ENCODE measurements at regions not wholly inside any gene's neighbourhood (a gene's known extent, or its start where the extent isn't known, plus 50 kb on each side); places are given as distances from the start of the nearest gene placed in this dataset.
"Not testable (repeated sequence)": the region's sequence is repeated elsewhere in the genome, so short reads cannot be mapped to it uniquely, and the experiment has no call there.

DNA sequence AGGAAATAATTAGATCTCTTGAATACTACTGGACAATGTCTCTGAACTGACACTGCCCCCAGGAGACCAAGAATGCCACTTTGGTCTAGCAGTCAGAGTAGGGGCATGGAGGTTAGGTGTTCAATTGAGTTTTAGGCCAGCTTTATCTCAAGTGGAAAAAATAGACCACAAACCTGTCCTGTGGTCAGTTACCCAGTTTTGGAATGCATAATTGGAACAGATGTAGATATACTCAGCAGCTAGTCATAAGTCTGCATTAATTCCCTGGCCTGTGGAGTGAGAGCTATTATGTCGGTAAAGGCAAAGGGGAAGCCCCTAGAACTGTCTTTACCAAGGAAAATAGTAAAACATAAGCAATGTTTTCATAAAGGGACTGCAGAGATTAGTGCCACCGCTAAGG is 587.7 kb downstream of the GLUD2 start:
- no peak for FAIRE-seq
- DNase-seq (ENCODE audit: insufficient read length, low spot score) = no peak

DNA sequence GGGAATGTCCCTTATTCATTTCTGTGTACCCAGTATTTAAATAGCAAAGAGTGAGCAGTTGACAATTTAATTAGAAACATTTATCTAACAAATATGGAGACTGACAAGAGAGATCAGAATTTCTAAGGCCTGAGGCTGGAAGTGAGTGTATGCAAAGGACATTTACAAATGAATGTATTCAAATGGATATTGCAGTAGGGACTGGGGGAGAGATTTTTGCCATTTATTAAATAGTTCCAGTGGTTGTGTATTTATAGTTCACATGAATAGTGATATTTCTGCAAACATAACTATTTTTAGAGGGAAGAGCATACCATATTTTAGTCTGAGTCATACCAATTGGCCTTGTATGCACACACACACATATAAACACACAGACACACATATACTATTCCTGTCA is 592.4 kb downstream of the GLUD2 start:
- no peak for DNase-seq (ENCODE audit: insufficient read length, low spot score)

DNA sequence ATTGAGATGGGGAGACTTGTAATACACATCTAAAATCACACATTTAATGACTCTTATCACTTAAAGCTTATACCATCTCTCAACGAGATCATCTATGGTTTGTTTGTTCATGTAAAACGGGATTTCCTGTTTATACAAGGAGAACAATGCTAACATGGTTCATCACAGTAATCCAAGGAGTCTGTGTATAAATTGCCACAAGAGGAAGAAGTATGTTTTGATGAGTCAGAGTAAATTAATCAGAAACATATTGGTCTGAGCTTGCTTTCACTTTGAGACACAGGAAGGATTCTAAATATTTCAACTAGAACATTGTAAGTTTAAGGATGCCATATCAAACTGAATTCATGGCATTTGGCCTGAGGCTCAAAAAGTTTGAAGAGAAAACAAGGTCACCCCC is 594.1 kb downstream of the GLUD2 start:
- no peak for FAIRE-seq
- DNase-seq (ENCODE audit: insufficient read length, low spot score) = no peak

More for the DNA sequence above, 592.4 kb downstream of the GLUD2 start:
- no peak for FAIRE-seq

DNA sequence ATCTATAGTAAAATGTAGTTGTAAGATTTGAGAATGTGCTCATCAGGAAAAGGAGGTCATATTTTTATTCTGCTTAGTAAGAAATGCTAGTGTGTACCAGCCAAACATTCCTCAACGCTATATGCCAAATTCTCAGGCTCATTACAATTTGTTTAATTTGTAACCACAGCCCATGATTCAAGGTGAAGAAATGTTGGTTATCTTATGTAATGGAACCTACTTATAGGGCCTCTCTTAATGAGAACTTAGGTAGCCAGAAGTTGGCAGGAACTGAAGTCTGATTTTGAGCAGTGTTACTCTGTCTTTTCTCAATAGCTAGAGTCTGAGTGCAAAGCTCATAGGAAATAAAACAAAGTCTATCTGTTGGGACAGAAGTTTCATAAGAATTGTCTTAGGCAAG is 595.0 kb downstream of the GLUD2 start:
- DNase-seq (ENCODE audit: insufficient read length, low spot score) (no peak), FAIRE-seq (no peak)

DNA sequence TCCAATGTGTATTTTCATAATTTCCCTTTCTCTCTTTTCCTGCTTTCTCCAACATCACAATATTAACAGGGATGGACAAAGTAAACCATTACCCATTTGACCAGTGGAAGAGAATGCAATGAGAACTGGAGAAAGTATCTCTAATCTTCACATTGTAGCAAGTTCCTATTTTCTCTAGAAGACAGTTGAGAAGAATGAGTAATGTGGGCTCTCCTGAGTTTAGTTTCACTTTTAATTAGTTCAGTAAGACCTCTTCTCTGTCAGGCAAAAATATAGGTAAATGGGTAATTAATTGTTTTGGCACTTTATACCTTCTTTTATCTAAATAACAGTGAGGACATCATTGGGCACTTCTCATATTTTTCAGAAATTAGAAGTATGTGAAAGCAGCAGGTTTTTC is 602.0 kb downstream of the GLUD2 start:
- DNase-seq (ENCODE audit: insufficient read length, low spot score) (no peak), FAIRE-seq (no peak)

DNA sequence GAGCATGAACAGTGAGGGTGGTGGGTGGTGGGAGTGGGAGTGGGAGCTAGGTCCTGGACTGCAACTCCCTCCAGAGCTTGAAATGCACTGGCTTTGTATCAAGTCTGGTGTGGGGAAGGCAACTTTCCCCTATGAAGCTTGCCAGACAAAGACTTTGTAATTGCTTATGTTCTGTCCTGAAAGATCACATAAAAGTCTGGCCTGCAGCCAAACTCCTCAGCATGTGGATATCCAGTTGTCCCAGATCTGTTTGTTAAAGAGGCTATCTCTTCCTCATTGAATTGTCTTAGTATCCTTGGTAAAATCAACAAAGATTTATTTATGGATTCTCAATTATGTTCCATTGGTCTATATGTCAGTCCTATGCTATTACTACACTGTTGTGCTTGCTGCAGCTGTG is 607.9 kb downstream of the GLUD2 start:
- no peak for DNase-seq (ENCODE audit: insufficient read length, low spot score)
- FAIRE-seq = no peak

DNA sequence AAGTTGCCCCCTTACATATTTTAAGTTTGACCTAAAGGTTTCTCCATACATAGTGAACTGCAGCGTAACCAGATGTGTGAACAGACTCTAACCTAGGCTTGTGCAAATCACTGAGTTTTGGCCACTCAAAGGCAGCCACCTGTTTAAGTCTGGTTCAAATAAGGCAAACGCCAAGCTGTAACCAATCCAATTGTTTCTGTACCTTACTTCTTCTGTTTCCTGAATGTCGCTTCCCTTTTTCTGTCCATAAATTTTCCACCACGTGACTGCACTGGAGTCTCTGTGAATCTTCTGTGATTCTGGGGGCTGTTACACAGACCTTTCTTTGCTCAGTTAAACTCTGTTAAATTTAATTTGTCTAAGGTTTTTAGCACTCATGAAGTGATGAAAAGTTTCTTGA is 618.8 kb downstream of the GLUD2 start:
- DNase-seq (ENCODE audit: insufficient read length, low spot score) (no peak), FAIRE-seq (no peak)

DNA sequence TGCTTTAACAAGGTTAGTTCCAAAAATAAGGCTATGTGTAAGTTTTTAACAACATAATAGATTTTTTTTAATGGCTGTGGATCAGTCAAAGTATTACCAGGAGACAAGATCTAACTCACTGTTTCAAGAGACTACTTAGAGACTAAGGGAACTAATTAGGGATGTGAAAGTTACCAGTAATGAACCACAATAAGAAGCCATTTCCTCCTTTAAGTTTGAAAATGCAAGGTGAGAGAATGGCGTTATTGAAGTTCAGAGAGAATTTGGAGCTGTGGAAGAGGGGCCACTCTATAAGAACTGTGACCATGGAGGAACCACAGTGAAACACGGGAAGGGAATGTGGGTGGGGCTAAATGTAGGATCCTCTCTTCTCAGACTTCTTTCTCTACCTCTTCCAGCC is 624.2 kb downstream of the GLUD2 start:
- FAIRE-seq (no peak), DNase-seq (ENCODE audit: insufficient read length, low spot score) (no peak)

DNA sequence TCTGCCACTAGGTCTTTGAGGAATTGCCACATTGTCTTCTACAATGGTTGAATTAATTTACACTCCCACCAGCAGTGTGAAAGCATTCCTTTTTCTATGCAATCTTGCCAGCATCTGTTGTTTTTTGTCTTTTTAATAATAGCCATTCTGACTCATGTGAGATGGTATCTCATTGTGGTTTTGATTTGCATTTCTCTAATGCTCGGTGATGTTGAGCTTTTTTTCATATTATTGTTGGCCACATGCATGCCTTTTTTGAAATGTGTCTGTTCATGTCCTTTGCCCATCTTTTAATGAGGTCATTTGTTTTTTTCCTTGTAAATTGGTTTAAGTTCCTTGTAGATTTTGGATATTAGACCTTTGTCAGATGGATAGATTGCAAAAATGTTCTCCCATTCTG is 661.8 kb downstream of the GLUD2 start:
- not testable (repeated sequence) for FAIRE-seq; DNase-seq (ENCODE audit: insufficient read length, low spot score)

DNA sequence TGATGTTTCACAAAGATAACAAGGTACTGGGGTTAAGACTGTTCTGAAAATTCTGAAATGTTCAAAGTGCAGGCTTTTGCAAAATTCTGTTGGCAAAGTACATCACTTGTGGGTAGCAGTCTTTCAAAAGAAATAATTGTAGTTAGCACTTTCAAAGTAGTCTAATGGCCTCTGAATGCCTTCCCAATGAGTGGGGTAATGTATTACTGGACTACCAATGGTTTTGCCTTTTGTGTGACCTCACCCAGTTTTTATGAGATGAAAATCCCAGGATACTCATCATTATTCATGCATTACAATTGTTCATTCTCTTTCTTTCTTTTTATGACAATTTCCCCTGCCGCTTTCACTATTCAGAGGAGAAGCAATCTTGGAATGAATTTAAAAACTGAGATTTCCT is 686.1 kb downstream of the GLUD2 start:
- DNase-seq (ENCODE audit: insufficient read length, low spot score) (no peak), FAIRE-seq (no peak)

DNA sequence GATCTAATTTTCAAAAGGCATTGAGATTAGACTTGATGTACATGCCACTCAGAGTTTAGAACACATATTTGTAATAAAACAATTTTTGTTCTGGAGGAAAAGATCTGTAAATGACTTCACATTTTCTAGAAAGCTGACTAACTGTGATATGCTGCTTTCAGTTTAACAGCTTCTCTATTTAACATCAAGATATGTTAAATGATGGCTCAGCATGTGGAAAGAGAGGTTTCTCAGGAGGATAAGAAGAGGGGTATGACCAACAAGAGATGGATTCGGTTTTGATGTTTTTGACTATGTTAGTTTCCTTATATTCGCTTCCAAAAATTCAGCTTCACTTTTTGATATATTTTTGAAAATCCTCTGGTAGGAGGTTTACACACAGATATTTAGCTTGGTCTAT is 698.7 kb downstream of the GLUD2 start:
- no peak for FAIRE-seq
- DNase-seq (ENCODE audit: insufficient read length, low spot score) = no peak

DNA sequence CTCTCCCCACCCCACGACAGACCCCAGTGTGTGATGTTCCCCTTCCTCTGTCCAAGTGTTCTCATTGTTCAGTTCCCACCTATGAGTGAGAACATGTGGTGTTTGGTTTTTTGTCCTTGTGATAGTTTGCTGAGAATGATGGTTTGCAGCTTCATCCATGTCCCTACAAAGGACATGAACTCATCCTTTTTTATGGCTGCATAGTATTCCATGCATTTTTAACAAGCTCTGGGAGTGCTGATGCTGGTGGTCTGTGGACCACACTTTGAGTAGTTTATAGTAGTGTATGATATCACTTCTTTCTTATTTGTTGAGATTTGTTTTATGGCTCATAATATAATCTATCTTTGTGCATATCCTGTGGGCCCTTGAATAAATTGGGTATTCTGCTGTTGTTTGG is 706.2 kb downstream of the GLUD2 start:
- FAIRE-seq = not testable (repeated sequence)

DNA sequence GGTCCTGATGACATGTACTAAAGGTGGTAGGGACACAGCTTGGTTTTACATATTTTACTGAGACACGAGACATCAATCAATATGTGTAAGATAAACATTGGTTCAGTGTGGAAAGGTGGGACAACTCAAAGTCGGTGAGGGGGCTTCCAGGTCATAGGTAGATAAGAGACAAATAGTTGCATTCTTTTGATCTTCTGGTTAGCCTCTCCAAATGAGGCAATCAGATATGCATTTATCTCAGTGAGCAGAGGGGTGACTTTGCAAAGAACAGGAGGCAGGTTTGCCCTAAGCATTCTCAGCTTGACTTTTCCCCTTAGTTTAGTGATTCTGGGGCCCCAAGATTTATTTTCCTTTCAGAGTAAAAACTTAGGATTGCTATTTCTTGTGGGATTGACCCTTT is 706.9 kb downstream of the GLUD2 start:
- FAIRE-seq = no peak

More for the DNA sequence above, 706.2 kb downstream of the GLUD2 start:
- not testable (repeated sequence) for DNase-seq (ENCODE audit: insufficient read length, low spot score)

DNA sequence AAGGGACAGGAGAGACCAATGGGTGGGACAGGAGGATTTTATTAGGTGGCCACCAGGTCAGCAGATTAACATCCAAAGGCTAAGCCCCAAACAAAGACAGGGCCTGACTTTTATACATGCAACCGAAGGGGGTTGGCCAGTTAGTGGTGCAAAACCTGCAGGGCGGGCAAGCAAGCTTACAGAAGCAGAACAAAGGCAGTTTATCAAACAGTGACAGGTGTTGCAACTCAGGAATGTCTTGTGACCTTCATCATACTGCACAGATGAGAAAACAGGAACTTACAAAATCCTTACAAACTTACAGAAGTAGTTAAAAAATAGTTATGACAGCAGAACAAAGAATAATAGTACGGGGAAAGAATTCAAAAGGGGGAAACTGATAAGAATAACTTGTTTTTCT is 708.1 kb downstream of the GLUD2 start:
- DNase-seq (ENCODE audit: insufficient read length, low spot score) (no peak), FAIRE-seq (no peak)

More for the DNA sequence above, 706.9 kb downstream of the GLUD2 start:
- DNase-seq (ENCODE audit: insufficient read length, low spot score) = no peak

DNA sequence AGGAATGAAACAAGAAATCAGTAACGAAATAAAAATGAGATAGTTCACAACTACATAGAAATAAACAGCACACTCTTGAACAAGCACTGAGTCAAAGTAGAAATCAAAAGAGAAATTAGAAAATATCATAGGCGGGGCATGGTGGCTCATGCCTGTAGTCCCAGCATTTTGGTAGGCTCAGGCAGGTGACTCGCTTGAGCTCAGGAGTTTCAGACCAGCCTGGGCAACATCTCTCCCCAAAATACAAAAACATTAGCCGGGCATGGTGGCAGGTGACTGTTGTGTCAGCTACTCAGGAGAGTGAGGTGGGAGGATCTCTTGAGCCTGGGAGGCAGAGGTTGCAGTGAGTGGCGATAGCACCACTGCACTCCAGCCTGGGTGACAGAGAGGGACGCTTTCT is 714.4 kb downstream of the GLUD2 start:
- FAIRE-seq = no peak
- no peak for DNase-seq (ENCODE audit: insufficient read length, low spot score)

DNA sequence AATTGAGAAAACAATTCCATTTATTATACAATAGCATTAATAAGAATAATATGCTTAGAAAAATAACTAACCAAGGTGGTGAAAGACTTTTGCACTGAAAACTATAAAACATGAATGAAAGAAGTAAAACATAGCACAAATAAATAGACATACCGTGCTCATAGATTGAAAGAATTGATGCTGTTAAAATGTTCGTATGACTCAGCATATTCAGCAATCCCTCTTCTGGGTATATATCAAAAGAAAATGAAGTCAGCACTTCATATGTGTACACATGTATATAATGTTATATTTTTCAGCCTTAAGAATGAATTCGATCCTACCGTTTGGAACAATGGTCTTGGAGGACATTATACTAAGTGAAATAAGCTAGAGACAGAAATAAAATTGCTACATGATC is 716.3 kb downstream of the GLUD2 start:
- no peak for FAIRE-seq
- DNase-seq (ENCODE audit: insufficient read length, low spot score) = no peak

DNA sequence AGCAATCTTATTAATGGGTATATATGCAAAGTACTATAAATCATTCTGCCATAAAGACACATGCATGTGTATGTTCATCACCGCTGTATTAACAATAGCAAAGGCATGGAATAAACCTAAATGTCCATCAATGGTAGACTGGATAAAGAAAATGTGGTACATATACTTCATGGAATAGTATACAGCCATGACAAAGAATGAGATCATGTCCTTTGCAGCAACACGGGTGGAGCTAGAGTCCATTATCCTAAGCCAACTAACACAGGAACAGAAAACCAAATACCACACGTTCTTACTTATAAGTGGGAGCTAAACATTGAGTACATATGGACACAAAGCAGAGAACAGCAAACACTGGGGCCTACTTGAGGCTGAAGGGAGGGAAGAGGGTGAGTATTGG is 720.8 kb downstream of the GLUD2 start:
- FAIRE-seq = not testable (repeated sequence)

DNA sequence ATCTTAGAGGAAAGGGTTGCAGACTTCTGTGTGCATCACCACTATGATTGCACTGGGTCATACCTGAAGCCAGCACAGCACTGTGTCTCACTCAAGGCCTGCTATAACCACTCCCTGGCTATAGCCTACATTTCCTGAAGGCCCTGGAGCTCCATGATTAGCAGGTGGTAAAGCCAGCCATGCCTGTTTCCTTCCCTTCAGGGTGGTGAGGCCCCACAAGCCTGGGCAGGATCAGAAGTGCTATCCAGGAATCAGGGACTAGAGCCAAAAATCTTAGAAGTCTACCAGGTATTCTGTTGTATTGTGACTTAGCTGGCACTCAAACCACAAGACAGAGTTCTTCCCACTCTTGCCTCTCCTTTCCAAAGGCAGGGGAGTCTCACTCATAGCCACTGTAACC is 734.6 kb downstream of the GLUD2 start:
- no peak for DNase-seq (ENCODE audit: insufficient read length, low spot score)
- FAIRE-seq = no peak

More for the DNA sequence above, 720.8 kb downstream of the GLUD2 start:
- DNase-seq (ENCODE audit: insufficient read length, low spot score) = not testable (repeated sequence)

DNA sequence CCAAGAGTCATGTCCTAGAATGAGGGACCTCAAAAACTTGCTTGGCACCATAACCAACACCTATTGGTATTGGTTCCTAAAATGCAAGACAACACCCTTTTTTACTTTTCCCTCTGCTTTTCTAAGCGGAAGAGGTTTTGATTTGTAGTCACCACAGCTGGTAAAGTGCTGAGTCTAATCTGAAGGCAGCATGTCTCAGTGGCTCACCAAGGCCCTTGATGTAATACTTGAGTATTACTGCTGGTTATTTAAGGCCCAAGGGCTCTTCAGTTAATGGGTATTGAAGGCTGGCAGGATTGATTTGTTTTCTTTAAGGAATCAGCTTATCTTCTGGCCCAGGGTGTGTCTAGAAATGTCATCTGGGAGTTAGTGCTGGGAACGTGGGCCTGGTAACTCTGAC is 735.1 kb downstream of the GLUD2 start:
- no peak for DNase-seq (ENCODE audit: insufficient read length, low spot score)
- FAIRE-seq = no peak

DNA sequence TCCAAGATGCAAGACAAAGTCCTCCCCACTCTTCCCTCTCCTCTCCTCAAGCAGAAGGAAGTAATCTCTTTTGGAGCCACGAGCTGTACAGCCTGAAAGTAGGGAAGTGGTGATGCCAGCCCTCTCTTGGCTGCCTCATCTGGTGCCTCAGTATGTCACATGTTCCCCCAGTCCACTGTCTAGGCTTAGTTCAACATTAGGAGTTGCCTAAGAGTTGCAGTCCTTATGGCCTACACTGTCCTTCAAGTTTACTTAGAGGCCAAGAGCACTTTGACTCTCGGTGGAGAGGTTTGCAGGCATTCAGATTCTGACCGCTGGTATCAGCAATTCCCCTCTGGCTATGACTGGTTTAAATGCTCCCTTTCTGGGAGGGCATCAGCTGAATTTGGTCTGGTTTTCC is 735.6 kb downstream of the GLUD2 start:
- DNase-seq (ENCODE audit: insufficient read length, low spot score) (no peak), FAIRE-seq (no peak)

DNA sequence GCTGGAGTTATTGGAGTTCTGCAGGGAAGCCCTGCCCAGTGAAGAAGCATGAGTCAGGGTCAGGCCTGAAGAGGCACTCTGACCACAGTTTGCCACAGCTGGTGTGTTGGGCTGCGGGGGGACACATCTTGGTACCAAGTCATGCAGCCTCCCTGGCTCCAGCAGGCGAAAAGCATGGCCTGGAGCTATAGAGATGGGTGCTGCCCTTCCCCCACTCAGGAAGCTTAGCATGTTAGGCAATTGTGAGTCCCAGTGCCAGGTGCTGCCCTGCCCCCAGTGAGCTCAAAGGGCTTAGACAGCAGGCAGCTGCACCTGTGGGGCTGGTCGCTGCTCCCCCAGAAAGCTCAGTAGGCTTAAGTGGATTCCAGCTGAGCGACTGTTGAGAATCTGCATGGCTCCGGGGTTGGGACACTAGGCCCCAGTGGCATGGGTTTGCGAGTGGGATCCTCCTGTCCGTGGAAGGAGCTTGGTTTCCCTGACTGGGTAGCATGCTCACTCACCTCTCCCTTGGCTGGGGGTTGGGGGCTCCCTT is 755.5 kb downstream of the GLUD2 start:
- no peak for FAIRE-seq
- no peak for DNase-seq (ENCODE audit: insufficient read length, low spot score)

DNA sequence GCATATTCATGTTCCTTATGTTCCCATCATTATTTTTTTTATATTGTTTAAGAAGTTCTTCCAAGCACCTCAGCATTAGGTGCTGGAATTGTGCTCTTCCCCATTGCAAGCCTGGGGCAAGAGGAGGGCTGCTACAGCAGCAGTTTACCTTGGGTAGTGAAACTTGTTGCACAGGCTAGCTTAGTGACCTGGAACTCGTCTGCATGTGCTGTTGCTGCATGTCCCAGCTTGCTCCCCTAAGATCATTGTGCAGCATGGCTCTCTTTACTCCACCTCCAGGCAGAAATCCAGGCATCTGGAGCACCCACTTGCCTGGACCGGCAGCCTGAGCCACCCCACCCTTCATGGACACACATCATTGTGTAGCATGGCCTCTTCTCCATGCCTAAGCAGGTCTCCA is 776.0 kb downstream of the GLUD2 start:
- DNase-seq (ENCODE audit: insufficient read length, low spot score) = no peak
- no peak for FAIRE-seq

DNA sequence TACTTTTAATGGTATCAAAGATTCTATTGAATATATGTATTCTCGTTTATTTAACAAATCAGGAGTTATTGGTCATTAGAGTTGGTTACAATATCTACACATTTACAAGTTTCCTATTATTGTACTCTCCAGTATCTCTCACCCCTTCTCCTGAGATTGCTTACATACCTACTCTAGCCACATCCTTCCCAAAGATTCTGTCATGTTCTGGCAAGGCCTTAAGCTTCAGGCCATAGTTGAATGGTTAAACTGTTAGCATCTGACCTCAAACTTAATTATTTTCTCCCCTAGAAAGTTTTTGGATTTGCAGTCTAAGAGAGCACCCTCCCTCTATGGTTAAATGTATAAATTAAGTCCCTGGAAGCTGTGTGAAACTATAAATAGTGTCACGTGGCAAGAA is 784.2 kb downstream of the GLUD2 start:
- no peak for DNase-seq (ENCODE audit: insufficient read length, low spot score)
- no peak for FAIRE-seq

Data from HTR-8/SVneo (cell line).